ENCODE measurements at regions not wholly inside any gene's neighbourhood (a gene's known extent, or its start where the extent isn't known, plus 50 kb on each side); places are given as distances from the start of the nearest gene placed in this dataset.

GRCh38 chr14:98927986-98928385 lies 344.0 kb downstream of the BCL11B start:
- Histone ChIP-seq H3K36me3 (ENCODE audit: insufficient read depth in 1 of 2, low read depth in 1 of 2) (no peaks in the 10 kb centered on the region), H3K9me3 (no peaks in the 10 kb centered on the region), H3K4me3 (no peak overlapping the region), H3K27ac (no peak overlapping the region), H3K27me3 (ENCODE audit: insufficient read depth in 3 of 3, low read length in 2 of 3) (no peaks in the 10 kb centered on the region), H3K4me1 (no peaks in the 10 kb centered on the region)
- ATAC-seq (no peak), DNase-seq (no peak)
- 77 to 81% (median 78%) methylated on average over 9 of the region's 9 CpGs for WGBS, 3 donors
- intact Hi-C loops (cut with DNase I): no loop called here
- no peak for TF ChIP-seq CTCF (IDR thresholded peaks at IDR 0.05)

GRCh38 chr14:98928418-98928817 lies 343.6 kb downstream of the BCL11B start:
- Histone ChIP-seq H3K4me1 (no peaks in the 10 kb centered on the region), H3K27me3 (ENCODE audit: insufficient read depth in 3 of 3, low read length in 2 of 3) (no peaks in the 10 kb centered on the region), H3K36me3 (ENCODE audit: insufficient read depth in 1 of 2, low read depth in 1 of 2) (no peaks in the 10 kb centered on the region), H3K9me3 (no peaks in the 10 kb centered on the region), H3K27ac (no peak overlapping the region), H3K4me3 (no peak overlapping the region)
- intact Hi-C loops (cut with DNase I): no loop called here
- no peak for ATAC-seq
- 82 to 88% (median 85%) methylated on average over 8 of the region's 8 CpGs for WGBS, 3 donors
- no peak for DNase-seq
- no peak for TF ChIP-seq CTCF (IDR thresholded peaks at IDR 0.05)

GRCh38 chr14:98931126-98931525 lies 340.9 kb downstream of the BCL11B start:
- Histone ChIP-seq H3K27me3 (ENCODE audit: insufficient read depth in 3 of 3, low read length in 2 of 3) (peaks cover 0 to 5% (median 0%) of the 10 kb centered on the region in 3 donors), H3K36me3 (ENCODE audit: insufficient read depth in 1 of 2, low read depth in 1 of 2) (no peaks in the 10 kb centered on the region), H3K27ac (no peak overlapping the region), H3K9me3 (no peaks in the 10 kb centered on the region), H3K4me1 (no peaks in the 10 kb centered on the region), H3K4me3 (no peak overlapping the region)
- intact Hi-C loops (cut with DNase I): no loop called here
- no peak for TF ChIP-seq CTCF (IDR thresholded peaks at IDR 0.05)
- ATAC-seq (no peak), DNase-seq (no peak)

GRCh38 chr14:98931911-98932310 lies 340.1 kb downstream of the BCL11B start:
- intact Hi-C loops (cut with DNase I): no loop called here
- H3K27ac ChIP-seq: no peak overlapping the region
- H3K36me3 ChIP-seq (ENCODE audit: insufficient read depth in 1 of 2, low read depth in 1 of 2): no peaks in the 10 kb centered on the region
- no peak overlapping the region for H3K4me3 ChIP-seq
- ATAC-seq: no peak
- DNase-seq: no peak
- no peaks in the 10 kb centered on the region for H3K4me1 ChIP-seq
- WGBS, 3 donors: 83 to 86% (median 83%) methylated on average over 8 of the region's 8 CpGs
- H3K9me3 ChIP-seq: no peaks in the 10 kb centered on the region
- H3K27me3 ChIP-seq (ENCODE audit: insufficient read depth in 3 of 3, low read length in 2 of 3): peaks cover 0 to 5% (median 0%) of the 10 kb centered on the region in 3 donors
- no peak for TF ChIP-seq CTCF (IDR thresholded peaks at IDR 0.05)

Measured in psoas muscle (tissue), 7 donors.